ENCODE measurements at regions not wholly inside any gene's neighbourhood (a gene's known extent, or its start where the extent isn't known, plus 50 kb on each side); places are given as distances from the start of the nearest gene placed in this dataset.

GRCh38 chr7:34501156-34501555, 156.9 kb upstream of the NPSR1 start:
- no peaks in the 10 kb centered on the region for H3K9me3 Mint-ChIP-seq (ENCODE audit: low read depth)
- no peak for TF ChIP-seq CTCF (IDR thresholded peaks at IDR 0.05)
- H3K27ac Mint-ChIP-seq (ENCODE audit: unreplicated experiment): no peak overlapping the region
- no peak overlapping the region for H3K4me3 Mint-ChIP-seq (ENCODE audit: unreplicated experiment)
- no peaks in the 10 kb centered on the region for H3K36me3 Mint-ChIP-seq (ENCODE audit: low read depth)
- no peaks in the 10 kb centered on the region for H3K27me3 Mint-ChIP-seq (ENCODE audit: low read depth)
- no peaks in the 10 kb centered on the region for H3K4me1 Mint-ChIP-seq (ENCODE audit: low read depth)
- no peak for DNase-seq (ENCODE audit: low spot score)

- peaks cover 3% of the 10 kb centered on the region for H3K9me3 Mint-ChIP-seq (ENCODE audit: low read depth)
- no peaks in the 10 kb centered on the region for H3K27me3 Mint-ChIP-seq (ENCODE audit: low read depth)
- no peak overlapping the region for H3K27ac Mint-ChIP-seq (ENCODE audit: unreplicated experiment)
- no peak for DNase-seq (ENCODE audit: low spot score)
- TF ChIP-seq CTCF (IDR thresholded peaks at IDR 0.05): no peak
- no peak overlapping the region for H3K4me3 Mint-ChIP-seq (ENCODE audit: unreplicated experiment)
- H3K4me1 Mint-ChIP-seq (ENCODE audit: low read depth): no peaks in the 10 kb centered on the region
- H3K36me3 Mint-ChIP-seq (ENCODE audit: low read depth): no peaks in the 10 kb centered on the region
These were observed 150.8 kb upstream of the NPSR1 start for GRCh38 chr7:34507191-34507590.

- TF ChIP-seq CTCF (IDR thresholded peaks at IDR 0.05): no peak
- no peaks in the 10 kb centered on the region for H3K4me1 Mint-ChIP-seq (ENCODE audit: low read depth)
- no peak overlapping the region for H3K4me3 Mint-ChIP-seq (ENCODE audit: unreplicated experiment)
- H3K27ac Mint-ChIP-seq (ENCODE audit: unreplicated experiment): no peak overlapping the region
- H3K36me3 Mint-ChIP-seq (ENCODE audit: low read depth): no peaks in the 10 kb centered on the region
- no peak for DNase-seq (ENCODE audit: low spot score)
- H3K27me3 Mint-ChIP-seq (ENCODE audit: low read depth): no peaks in the 10 kb centered on the region
- H3K9me3 Mint-ChIP-seq (ENCODE audit: low read depth): peaks cover 15% of the 10 kb centered on the region
These were observed 134.6 kb upstream of the NPSR1 start for GRCh38 chr7:34523226-34523918.

GRCh38 chr7:34530259-34530658, 127.8 kb upstream of the NPSR1 start:
- Mint-ChIP-seq H3K27ac (ENCODE audit: unreplicated experiment) (no peak overlapping the region), H3K9me3 (ENCODE audit: low read depth) (peaks cover 10% of the 10 kb centered on the region), H3K4me1 (ENCODE audit: low read depth) (no peaks in the 10 kb centered on the region), H3K36me3 (ENCODE audit: low read depth) (no peaks in the 10 kb centered on the region), H3K27me3 (ENCODE audit: low read depth) (no peaks in the 10 kb centered on the region), H3K4me3 (ENCODE audit: unreplicated experiment) (no peak overlapping the region)
- DNase-seq (ENCODE audit: low spot score): no peak
- no peak for TF ChIP-seq CTCF (IDR thresholded peaks at IDR 0.05)

- H3K4me3 Mint-ChIP-seq (ENCODE audit: unreplicated experiment): no peak overlapping the region
- no peak for DNase-seq (ENCODE audit: low spot score)
- no peak for TF ChIP-seq CTCF (IDR thresholded peaks at IDR 0.05)
- H3K9me3 Mint-ChIP-seq (ENCODE audit: low read depth): peaks cover 35% of the 10 kb centered on the region
- no peaks in the 10 kb centered on the region for H3K4me1 Mint-ChIP-seq (ENCODE audit: low read depth)
- H3K27me3 Mint-ChIP-seq (ENCODE audit: low read depth): peaks cover 2% of the 10 kb centered on the region
- H3K36me3 Mint-ChIP-seq (ENCODE audit: low read depth): peaks cover 4% of the 10 kb centered on the region
- H3K27ac Mint-ChIP-seq (ENCODE audit: unreplicated experiment): no peak overlapping the region
These were observed 119.0 kb upstream of the NPSR1 start for GRCh38 chr7:34539003-34539402.
